GM18505 (cell line): ENCODE measurements at regions not wholly inside any gene's neighbourhood (a gene's known extent, or its start where the extent isn't known, plus 50 kb on each side); places are given as distances from the start of the nearest gene placed in this dataset.
"Not testable (repeated sequence)": the region's sequence is repeated elsewhere in the genome, so short reads cannot be mapped to it uniquely, and the experiment has no call there.

Source experiments
- ATAC-seq: cut with Tn5 transposase; IDR thresholded peaks from one replicate; pipeline ENCODE4 v1.9.1; 2021; ENCODE audit not compliant: unreplicated experiment
- POLR2A ChIP-seq: IDR thresholded peaks from 4 replicates; pipeline ENCODE4 v1.6.1; 2011; ENCODE audit warnings: borderline replicate concordance; ENCODE audit not compliant: insufficient read depth, insufficient read length; ENCODE audit errors: extremely low read depth

- ATAC-seq = no peak
- TF ChIP-seq POLR2A = no peak
Observed at GRCh38 chr18:10352671-10353070, 101.8 kb upstream of the APCDD1 start.

GRCh38 chr18:10353791-10354190 lies 100.6 kb upstream of the APCDD1 start:
- ATAC-seq = no peak
- no peak for TF ChIP-seq POLR2A

- TF ChIP-seq POLR2A = no peak
- ATAC-seq = no peak
Observed at GRCh38 chr18:10354241-10354811, 100.1 kb upstream of the APCDD1 start.

- no peak for TF ChIP-seq POLR2A
- no peak for ATAC-seq
Observed at GRCh38 chr18:10354890-10355289, 99.5 kb upstream of the APCDD1 start.

GRCh38 chr18:10356999-10357398 lies 97.4 kb upstream of the APCDD1 start:
- not testable (repeated sequence) for ATAC-seq

- ATAC-seq = no peak
- no peak for TF ChIP-seq POLR2A
Observed at GRCh38 chr18:10361660-10362059, 92.8 kb upstream of the APCDD1 start.

GRCh38 chr18:10365021-10365500 lies 89.4 kb upstream of the APCDD1 start:
- ATAC-seq = no peak
- no peak for TF ChIP-seq POLR2A

GRCh38 chr18:10365901-10366300 lies 88.5 kb upstream of the APCDD1 start:
- ATAC-seq = no peak
- no peak for TF ChIP-seq POLR2A

GRCh38 chr18:10367836-10368235 lies 86.6 kb upstream of the APCDD1 start:
- no peak for TF ChIP-seq POLR2A
- ATAC-seq = no peak

- no peak for TF ChIP-seq POLR2A
- no peak for ATAC-seq
Observed at GRCh38 chr18:10368456-10369453, 85.7 kb upstream of the APCDD1 start.

- no peak for TF ChIP-seq POLR2A
- ATAC-seq = no peak
Observed at GRCh38 chr18:10370716-10371115, 83.7 kb upstream of the APCDD1 start.

GRCh38 chr18:10371165-10371564 lies 83.3 kb upstream of the APCDD1 start:
- no peak for TF ChIP-seq POLR2A
- ATAC-seq = no peak

- no peak for ATAC-seq
- no peak for TF ChIP-seq POLR2A
Observed at GRCh38 chr18:10374195-10374594, 80.2 kb upstream of the APCDD1 start.
